ENCODE measurements at regions not wholly inside any gene's neighbourhood (a gene's known extent, or its start where the extent isn't known, plus 50 kb on each side); places are given as distances from the start of the nearest gene placed in this dataset.

- Histone ChIP-seq H3K79me2 (ENCODE audit: control insufficient read depth, insufficient read depth, low read length) (no peaks in the 10 kb centered on the region), H3K27ac (ENCODE audit: insufficient read depth, low read depth, low read length) (no peak overlapping the region), H2AFZ (ENCODE audit: low read depth, low read length) (no peak overlapping the region), H3K27me3 (ENCODE audit: control insufficient read depth in 2 of 2, insufficient read depth in 2 of 2, low read length in 2 of 2) (no peaks in the 10 kb centered on the region), H3K9me1 (replicated peaks; ENCODE audit: control insufficient read depth, extremely low read depth, insufficient read depth, low read length) (no peaks in the 10 kb centered on the region), H3K4me1 (ENCODE audit: control insufficient read depth, extremely low read depth, insufficient read depth, low read length) (no peaks in the 10 kb centered on the region), H3K4me2 (ENCODE audit: insufficient read depth, low read length) (no peak overlapping the region), H3K36me3 (ENCODE audit: control insufficient read depth in 2 of 2, extremely low read depth in 1 of 2, insufficient read depth in 2 of 2, low read length in 2 of 2) (no peaks in the 10 kb centered on the region), H3K9ac (replicated peaks; ENCODE audit: extremely low read depth, insufficient read depth, low read length) (no peak overlapping the region), H4K20me1 (replicated peaks; ENCODE audit: control insufficient read depth, extremely low read depth, insufficient read depth, low read length) (no peaks in the 10 kb centered on the region), H3K9me3 (replicated peaks; ENCODE audit: control insufficient read depth, insufficient read depth, low read length) (no peaks in the 10 kb centered on the region), H3K4me3 (replicated peaks in 1 of 3; ENCODE audit: insufficient read depth in 1 of 3, low read depth in 1 of 3, low read length in 3 of 3) (no peak overlapping the region)
- BruUV-seq (replicated peaks): no TSS peak
- CTCF ChIA-PET: no interaction called here
- DNase-seq (ENCODE audit: low read depth, low spot score) (no peak), FAIRE-seq (no peak)
- no peak for TF ChIP-seq EZH2 (IDR thresholded peaks at IDR 0.05; ENCODE audit: borderline replicate concordance, low read depth, low read length, severe bottlenecking)
- no peak for TF ChIP-seq POLR2A (IDR thresholded peaks at IDR 0.05; ENCODE audit: low read depth, low read length)
- no peak for TF ChIP-seq GATA2 (IDR thresholded peaks at IDR 0.05; ENCODE audit: insufficient read depth, insufficient read length, low read depth, low read length)
- TF ChIP-seq, protein P1, sequence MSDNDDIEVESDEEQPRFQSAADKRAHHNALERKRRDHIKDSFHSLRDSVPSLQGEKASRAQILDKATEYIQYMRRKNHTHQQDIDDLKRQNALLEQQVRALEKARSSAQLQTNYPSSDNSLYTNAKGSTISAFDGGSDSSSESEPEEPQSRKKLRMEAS (IDR thresholded peaks at IDR 0.05; ENCODE audit: insufficient read depth, insufficient read length): no peak
- dilution Hi-C loops (cut with MboI; ENCODE audit: extremely low pct_ligation_motif_present, low sequenced_read_pairs): no loop called here
- intact Hi-C loops (cut with micrococcal nuclease): no loop called here
- POLR2A ChIA-PET: no interaction called here
Observed at GRCh38 chr13:64936879-64937278, 2293.3 kb downstream of the PCDH9 start.

DNA sequence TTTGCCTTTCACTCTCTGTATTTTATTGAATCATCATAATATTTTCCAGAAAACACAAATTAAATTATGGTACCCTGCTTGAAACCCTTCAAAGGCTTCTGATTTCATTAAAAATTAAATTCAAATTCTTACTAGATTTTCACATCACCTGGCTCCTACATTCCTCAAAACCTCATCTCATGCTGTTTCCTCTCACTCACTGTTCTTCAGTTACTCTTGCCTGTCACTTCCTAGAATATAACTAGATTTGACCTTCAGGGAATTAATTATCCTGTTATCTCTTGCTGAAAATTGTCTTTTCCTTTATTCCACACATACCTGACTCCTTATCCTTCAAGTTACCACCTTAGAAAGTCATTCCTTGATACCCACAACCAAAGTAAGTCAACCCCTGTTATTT, 2294.7 kb downstream of the PCDH9 start:
- DNase-seq (ENCODE audit: low read depth, low spot score) (no peak), FAIRE-seq (no peak)
- Histone ChIP-seq H3K4me3 (replicated peaks in 1 of 3; ENCODE audit: insufficient read depth in 1 of 3, low read depth in 1 of 3, low read length in 3 of 3) (no peak overlapping the region), H3K9me1 (replicated peaks; ENCODE audit: control insufficient read depth, extremely low read depth, insufficient read depth, low read length) (no peaks in the 10 kb centered on the region), H3K36me3 (ENCODE audit: control insufficient read depth in 2 of 2, extremely low read depth in 1 of 2, insufficient read depth in 2 of 2, low read length in 2 of 2) (no peaks in the 10 kb centered on the region), H3K9me3 (replicated peaks; ENCODE audit: control insufficient read depth, insufficient read depth, low read length) (no peaks in the 10 kb centered on the region), H4K20me1 (replicated peaks; ENCODE audit: control insufficient read depth, extremely low read depth, insufficient read depth, low read length) (no peaks in the 10 kb centered on the region), H3K27me3 (ENCODE audit: control insufficient read depth in 2 of 2, insufficient read depth in 2 of 2, low read length in 2 of 2) (no peaks in the 10 kb centered on the region), H3K27ac (ENCODE audit: insufficient read depth, low read depth, low read length) (no peak overlapping the region), H3K4me2 (ENCODE audit: insufficient read depth, low read length) (no peak overlapping the region), H3K9ac (replicated peaks; ENCODE audit: extremely low read depth, insufficient read depth, low read length) (no peak overlapping the region), H3K4me1 (ENCODE audit: control insufficient read depth, extremely low read depth, insufficient read depth, low read length) (no peaks in the 10 kb centered on the region), H3K79me2 (ENCODE audit: control insufficient read depth, insufficient read depth, low read length) (no peaks in the 10 kb centered on the region), H2AFZ (ENCODE audit: low read depth, low read length) (no peak overlapping the region)
- intact Hi-C loops (cut with micrococcal nuclease) (no loop called here), dilution Hi-C loops (cut with MboI; ENCODE audit: extremely low pct_ligation_motif_present, low sequenced_read_pairs) (no loop called here)
- ChIA-PET CTCF (no interaction called here), POLR2A (no interaction called here)
- no TSS peak for BruUV-seq (replicated peaks)
- TF ChIP-seq JUN (IDR thresholded peaks at IDR 0.05; ENCODE audit: borderline replicate concordance, insufficient read depth, insufficient read length, low read depth): no peak
- no peak for TF ChIP-seq GATA2 (IDR thresholded peaks at IDR 0.05; ENCODE audit: insufficient read depth, insufficient read length, low read depth, low read length)
- TF ChIP-seq, protein P1 (IDR thresholded peaks at IDR 0.05; ENCODE audit: insufficient read depth, insufficient read length): no peak
- no peak for TF ChIP-seq POLR2AphosphoS5 (IDR thresholded peaks at IDR 0.05; ENCODE audit: insufficient read depth, low read depth, low read length)
- TF ChIP-seq POLR2A (IDR thresholded peaks at IDR 0.05; ENCODE audit: low read depth, low read length): no peak
- TF ChIP-seq, protein P2, sequence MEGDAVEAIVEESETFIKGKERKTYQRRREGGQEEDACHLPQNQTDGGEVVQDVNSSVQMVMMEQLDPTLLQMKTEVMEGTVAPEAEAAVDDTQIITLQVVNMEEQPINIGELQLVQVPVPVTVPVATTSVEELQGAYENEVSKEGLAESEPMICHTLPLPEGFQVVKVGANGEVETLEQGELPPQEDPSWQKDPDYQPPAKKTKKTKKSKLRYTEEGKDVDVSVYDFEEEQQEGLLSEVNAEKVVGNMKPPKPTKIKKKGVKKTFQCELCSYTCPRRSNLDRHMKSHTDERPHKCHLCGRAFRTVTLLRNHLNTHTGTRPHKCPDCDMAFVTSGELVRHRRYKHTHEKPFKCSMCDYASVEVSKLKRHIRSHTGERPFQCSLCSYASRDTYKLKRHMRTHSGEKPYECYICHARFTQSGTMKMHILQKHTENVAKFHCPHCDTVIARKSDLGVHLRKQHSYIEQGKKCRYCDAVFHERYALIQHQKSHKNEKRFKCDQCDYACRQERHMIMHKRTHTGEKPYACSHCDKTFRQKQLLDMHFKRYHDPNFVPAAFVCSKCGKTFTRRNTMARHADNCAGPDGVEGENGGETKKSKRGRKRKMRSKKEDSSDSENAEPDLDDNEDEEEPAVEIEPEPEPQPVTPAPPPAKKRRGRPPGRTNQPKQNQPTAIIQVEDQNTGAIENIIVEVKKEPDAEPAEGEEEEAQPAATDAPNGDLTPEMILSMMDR (IDR thresholded peaks at IDR 0.05; ENCODE audit: extremely low read depth in 1 of 2, insufficient read depth in 1 of 2, low read depth in 1 of 2, low read length in 2 of 2): no peak
- TF ChIP-seq MYC (IDR thresholded peaks at IDR 0.05; ENCODE audit: low read depth, low read length): no peak
- no peak for TF ChIP-seq EZH2 (IDR thresholded peaks at IDR 0.05; ENCODE audit: borderline replicate concordance, low read depth, low read length, severe bottlenecking)
- TF ChIP-seq FOS (IDR thresholded peaks at IDR 0.05; ENCODE audit: borderline replicate concordance, insufficient read depth, low read length): no peak

All from endothelial cell of umbilical vein (primary cell).